SK-N-SH (cell line): ENCODE measurements at regions not wholly inside any gene's neighbourhood (a gene's known extent, or its start where the extent isn't known, plus 50 kb on each side); places are given as distances from the start of the nearest gene placed in this dataset.

Source experiments
- CTCF ChIA-PET: fragments of 300-600, 350-600 bp; formaldehyde crosslinking; extraction: SDS; loops from one replicate; lab custom pipeline; 2021; lab: Yijun Ruan, JAX
- POLR2A ChIA-PET: fragments of 350-600 bp; sonication (Branson Sonifier 250); formaldehyde crosslinking; extraction: SDS; loops from one replicate; lab custom pipeline; 2020; ENCODE audit warnings: antibody characterized with exemption, inconsistent platforms; lab: Yijun Ruan, JAX
- DNase-seq: peaks from one replicate; pipeline ENCODE4 v3.0.0; 2012
- H2AFZ ChIP-seq: fragments of 200-600 bp; sonication (generic); 2 replicates; pipeline ENCODE4 v1.8.1; 2016; ENCODE audit warnings: antibody characterized with exemption, mild to moderate bottlenecking, low read depth
- H3F3A ChIP-seq: fragments of 200-600 bp; sonication (generic); replicated peaks from 2 replicates; pipeline ENCODE3; 2016; ENCODE audit warnings: antibody characterized with exemption, mild to moderate bottlenecking; ENCODE audit not compliant: insufficient read depth
- H3K27ac ChIP-seq, 2 experiments: fragments of 200-500 bp in 1 of 2; fragments of 200-600 bp in 1 of 2; sonication (Bioruptor generic) in 1 of 2; sonication (generic), shearing (Covaris generic) in 1 of 2; 2 replicates each; pipeline versions ENCODE4 v1.5.1 to v1.6.1; 2014 to 2016; ENCODE audit warnings: low read depth in 2 of 2, inconsistent platforms in 1 of 2, low read length in 1 of 2, mild to moderate bottlenecking in 1 of 2, mixed read lengths in 1 of 2
- H3K27me3 ChIP-seq: fragments of 200-600 bp; sonication (generic), shearing (Covaris generic); 2 replicates; pipeline ENCODE4 v1.6.1; 2016; ENCODE audit warnings: mixed run types; ENCODE audit not compliant: insufficient read depth
- H3K36me3 ChIP-seq, 2 experiments: fragments of 200-500 bp in 1 of 2; fragments of 200-600 bp in 1 of 2; sonication (Bioruptor generic) in 1 of 2; sonication (generic) in 1 of 2; replicated peaks in 1 of 2; 2 replicates each; pipeline versions ENCODE3 to v1.5.1; 2014 to 2016; ENCODE audit warnings: low read length in 1 of 2, mild to moderate bottlenecking in 1 of 2; ENCODE audit not compliant: insufficient read depth in 2 of 2, control insufficient read depth in 1 of 2
- H3K4me1 ChIP-seq, 2 experiments: fragments of 200-500 bp in 1 of 2; fragments of 200-600 bp in 1 of 2; sonication (Bioruptor generic) in 1 of 2; sonication (generic), shearing (Covaris generic) in 1 of 2; 2 replicates each; pipeline versions ENCODE4 v1.5.1 to v1.6.1; 2014 to 2016; ENCODE audit warnings: low read depth in 1 of 2, low read length in 1 of 2, mixed run types in 1 of 2; ENCODE audit not compliant: insufficient read depth in 2 of 2, control insufficient read depth in 1 of 2
- H3K4me2 ChIP-seq: fragments of 200-600 bp; sonication (generic), shearing (Covaris generic); 2 replicates; pipeline ENCODE4 v1.6.1; 2017; ENCODE audit warnings: mixed run types
- H3K4me3 ChIP-seq, 2 experiments: fragments of 200-500 bp in 1 of 2; fragments of 200-600 bp in 1 of 2; sonication (Bioruptor generic) in 1 of 2; sonication (generic), shearing (Covaris generic) in 1 of 2; 2 replicates each; pipeline versions ENCODE4 v1.5.1 to v1.8.1; 2014 to 2016; ENCODE audit warnings: low read depth in 2 of 2, inconsistent platforms in 1 of 2, low read length in 1 of 2, mild to moderate bottlenecking in 1 of 2, mixed read lengths in 1 of 2, moderate library complexity in 1 of 2
- H3K79me2 ChIP-seq: fragments of 200-600 bp; sonication (generic); 2 replicates; pipeline ENCODE4 v1.8.1; 2017; ENCODE audit warnings: mild to moderate bottlenecking; ENCODE audit not compliant: insufficient read depth
- H3K9ac ChIP-seq: fragments of 200-600 bp; sonication (generic); 2 replicates; pipeline ENCODE4 v1.6.1; 2017; ENCODE audit warnings: mixed run types
- H3K9me2 ChIP-seq: fragments of 200-600 bp; sonication (generic); 2 replicates; pipeline ENCODE4 v1.6.1; 2017; ENCODE audit warnings: mixed run types
- H3K9me3 ChIP-seq: fragments of 200-600 bp; sonication (generic); 2 replicates; pipeline ENCODE4 v1.6.1; 2017; ENCODE audit warnings: mixed run types, mild to moderate bottlenecking, moderate library complexity
- H4K20me1 ChIP-seq: fragments of 200-600 bp; sonication (generic); 2 replicates; pipeline ENCODE4 v1.6.1; 2017; ENCODE audit warnings: mild to moderate bottlenecking, mixed run types; ENCODE audit not compliant: insufficient read depth
- ELF1 ChIP-seq: IDR thresholded peaks from 2 replicates; pipeline ENCODE4 v1.4.0; 2012
- EP300 ChIP-seq, 2 experiments: IDR thresholded peaks; 2 replicates each; pipeline versions ENCODE4 v1.4.0 to v1.6.1; 2012; ENCODE audit warnings: borderline replicate concordance in 1 of 2, low read depth in 1 of 2, low read length in 1 of 2
- EZH2phosphoT487 ChIP-seq: fragments of 200-600 bp; sonication (generic); IDR thresholded peaks from 2 replicates; pipeline ENCODE4 v1.6.1; 2017; ENCODE audit warnings: low read depth, mixed run types, mild to moderate bottlenecking, antibody characterized with exemption, moderate library complexity, borderline replicate concordance
- FOXM1 ChIP-seq: IDR thresholded peaks from 2 replicates; pipeline ENCODE4 v1.4.0; 2012; ENCODE audit warnings: low read depth, mild to moderate bottlenecking
- GATA2 ChIP-seq: sonication (generic); formaldehyde crosslinking; IDR thresholded peaks from 2 replicates; pipeline ENCODE4 v1.5.0; 2020; ENCODE audit warnings: mild to moderate bottlenecking, missing genetic modification reagents
- MEF2A ChIP-seq: IDR thresholded peaks from 2 replicates; pipeline ENCODE4 v1.4.0; 2012; ENCODE audit warnings: low read depth, borderline replicate concordance
- NFIC ChIP-seq: IDR thresholded peaks from 2 replicates; pipeline ENCODE4 v1.4.0; 2012; ENCODE audit warnings: borderline replicate concordance
- NRF1 ChIP-seq: IDR thresholded peaks from 2 replicates; pipeline ENCODE4 v1.6.1; 2012; ENCODE audit warnings: low read depth, mild to moderate bottlenecking, low read length
- POLR2AphosphoS5 ChIP-seq: IDR thresholded peaks from 2 replicates; pipeline ENCODE4 v1.6.1; 2012; ENCODE audit warnings: low read depth, low read length
- RCOR1 ChIP-seq: fragments of 150-350 bp; IDR thresholded peaks from 2 replicates; pipeline ENCODE4 v1.6.1; 2017; ENCODE audit warnings: antibody characterized with exemption, low read length
- RXRA ChIP-seq: IDR thresholded peaks from 2 replicates; pipeline ENCODE4 v1.4.0; 2012; ENCODE audit warnings: low read depth, mild to moderate bottlenecking, borderline replicate concordance
- SMC3 ChIP-seq: IDR thresholded peaks from 2 replicates; pipeline ENCODE4 v1.6.1; 2012; ENCODE audit warnings: low read depth, low read length, improper control_type of control experiment
- WGBS: methylation state at CpG from one replicate; pipeline ENCODE4 v1.1.6; 2017; ENCODE audit warnings: low lambda C conversion rate; 5-methylcytosine and 5-hydroxymethylcytosine counted together
- TF ChIP-seq, protein P1 (sequence below): IDR thresholded peaks from 2 replicates; pipeline ENCODE4 v1.4.0; 2012; ENCODE audit warnings: low read depth
- TF ChIP-seq, protein P2 (sequence below): IDR thresholded peaks from 2 replicates; pipeline ENCODE4 v1.6.1; 2012; ENCODE audit warnings: mild to moderate bottlenecking, low read depth, low read length, moderate library complexity

- DNase-seq: no peak
Observed at GRCh38 chr10:118501171-118501570, 94.3 kb downstream of the PRLHR start.

GRCh38 chr10:118500477-118501104 lies 94.9 kb downstream of the PRLHR start:
- no peak overlapping the region for H3K4me2 ChIP-seq
- POLR2A ChIA-PET: no interaction called here
- H3K27me3 ChIP-seq: no peaks in the 10 kb centered on the region
- H3K9me2 ChIP-seq: no peaks in the 10 kb centered on the region
- H3F3A ChIP-seq: no peaks in the 10 kb centered on the region
- CTCF ChIA-PET: interaction anchor here (1.4 to 1.9 kb wide), 3 partner anchors 13 to 47 kb away, joined by 3 to 4 read pairs (median 3); no protein-coding TSS in a partner anchor
- no peaks in the 10 kb centered on the region for H3K79me2 ChIP-seq
- H3K9ac ChIP-seq: no peak overlapping the region
- H2AFZ ChIP-seq: no peak overlapping the region
- peak; percentile 47 for DNase-seq
- no peaks in the 10 kb centered on the region for H3K9me3 ChIP-seq
- peaks cover 0 to 3% of the 10 kb centered on the region in 2 experiments; a peak in 1 of 4 replicates for H3K4me1 ChIP-seq
- no peaks in the 10 kb centered on the region for H3K36me3 ChIP-seq
- no peak overlapping the region for H3K27ac ChIP-seq
- 33% methylated on average over 6 of the region's 6 CpGs for WGBS
- H3K4me3 ChIP-seq: no peak overlapping the region
- no peaks in the 10 kb centered on the region for H4K20me1 ChIP-seq
- TF ChIP-seq SMC3 (no peak), EP300 (IDR thresholded peaks at IDR 0.05; ENCODE audit: borderline replicate concordance in 1 of 2, low read depth in 1 of 2, low read length in 1 of 2) (peak in 1 of 2 experiments; percentile 68; a peak in 1 of 4 replicates), RXRA (no peak), GATA2 (peak; percentile 81), ELF1 (no peak), RCOR1 (peak; percentile 66), NRF1 (no peak), MEF2A (no peak)
- TF ChIP-seq, protein P1, sequence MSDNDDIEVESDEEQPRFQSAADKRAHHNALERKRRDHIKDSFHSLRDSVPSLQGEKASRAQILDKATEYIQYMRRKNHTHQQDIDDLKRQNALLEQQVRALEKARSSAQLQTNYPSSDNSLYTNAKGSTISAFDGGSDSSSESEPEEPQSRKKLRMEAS: no peak
- TF ChIP-seq, protein P2, sequence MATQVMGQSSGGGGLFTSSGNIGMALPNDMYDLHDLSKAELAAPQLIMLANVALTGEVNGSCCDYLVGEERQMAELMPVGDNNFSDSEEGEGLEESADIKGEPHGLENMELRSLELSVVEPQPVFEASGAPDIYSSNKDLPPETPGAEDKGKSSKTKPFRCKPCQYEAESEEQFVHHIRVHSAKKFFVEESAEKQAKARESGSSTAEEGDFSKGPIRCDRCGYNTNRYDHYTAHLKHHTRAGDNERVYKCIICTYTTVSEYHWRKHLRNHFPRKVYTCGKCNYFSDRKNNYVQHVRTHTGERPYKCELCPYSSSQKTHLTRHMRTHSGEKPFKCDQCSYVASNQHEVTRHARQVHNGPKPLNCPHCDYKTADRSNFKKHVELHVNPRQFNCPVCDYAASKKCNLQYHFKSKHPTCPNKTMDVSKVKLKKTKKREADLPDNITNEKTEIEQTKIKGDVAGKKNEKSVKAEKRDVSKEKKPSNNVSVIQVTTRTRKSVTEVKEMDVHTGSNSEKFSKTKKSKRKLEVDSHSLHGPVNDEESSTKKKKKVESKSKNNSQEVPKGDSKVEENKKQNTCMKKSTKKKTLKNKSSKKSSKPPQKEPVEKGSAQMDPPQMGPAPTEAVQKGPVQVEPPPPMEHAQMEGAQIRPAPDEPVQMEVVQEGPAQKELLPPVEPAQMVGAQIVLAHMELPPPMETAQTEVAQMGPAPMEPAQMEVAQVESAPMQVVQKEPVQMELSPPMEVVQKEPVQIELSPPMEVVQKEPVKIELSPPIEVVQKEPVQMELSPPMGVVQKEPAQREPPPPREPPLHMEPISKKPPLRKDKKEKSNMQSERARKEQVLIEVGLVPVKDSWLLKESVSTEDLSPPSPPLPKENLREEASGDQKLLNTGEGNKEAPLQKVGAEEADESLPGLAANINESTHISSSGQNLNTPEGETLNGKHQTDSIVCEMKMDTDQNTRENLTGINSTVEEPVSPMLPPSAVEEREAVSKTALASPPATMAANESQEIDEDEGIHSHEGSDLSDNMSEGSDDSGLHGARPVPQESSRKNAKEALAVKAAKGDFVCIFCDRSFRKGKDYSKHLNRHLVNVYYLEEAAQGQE: no peak

More at GRCh38 chr10:118501171-118501570, 94.3 kb downstream of the PRLHR start:
- Histone ChIP-seq H3K79me2 (no peaks in the 10 kb centered on the region), H3K9me3 (no peaks in the 10 kb centered on the region), H4K20me1 (no peaks in the 10 kb centered on the region), H3K4me2 (no peak overlapping the region), H3K27ac (no peak overlapping the region), H3K9me2 (no peaks in the 10 kb centered on the region), H3K36me3 (no peaks in the 10 kb centered on the region), H3K4me3 (no peak overlapping the region), H3K9ac (no peak overlapping the region), H3F3A (no peaks in the 10 kb centered on the region), H3K27me3 (no peaks in the 10 kb centered on the region), H2AFZ (no peak overlapping the region), H3K4me1 (peaks cover 0 to 3% of the 10 kb centered on the region in 2 experiments; a peak in 1 of 4 replicates)
- 44% methylated on average over 6 of the region's 6 CpGs for WGBS
- POLR2A ChIA-PET: no interaction called here
- TF ChIP-seq NFIC (no peak), MEF2A (no peak), EZH2phosphoT487 (no peak), FOXM1 (no peak), POLR2AphosphoS5 (no peak)
- CTCF ChIA-PET: interaction anchor here (1.0 to 1.9 kb wide), 3 partner anchors 42 to 47 kb away, joined by 3 to 4 read pairs (median 3); no protein-coding TSS in a partner anchor
